IPS-18a (cell line): ENCODE measurements at regions not wholly inside any gene's neighbourhood (a gene's known extent, or its start where the extent isn't known, plus 50 kb on each side); places are given as distances from the start of the nearest gene placed in this dataset.

ENCODE experiments used
- H3K27ac ChIP-seq: one replicate; pipeline ENCODE4 v1.5.1; 2013; ENCODE audit warnings: low read length
- H3K27me3 ChIP-seq: one replicate; pipeline ENCODE4 v1.6.1; 2013; ENCODE audit warnings: mild to moderate bottlenecking, low read length; ENCODE audit not compliant: control insufficient read depth, insufficient read depth
- H3K36me3 ChIP-seq: one replicate; pipeline ENCODE4 v1.6.1; 2013; ENCODE audit warnings: low read depth, low read length; ENCODE audit not compliant: control insufficient read depth
- H3K4me1 ChIP-seq: one replicate; pipeline ENCODE4 v1.6.1; 2013; ENCODE audit warnings: low read depth, low read length; ENCODE audit not compliant: control insufficient read depth
- H3K4me3 ChIP-seq: one replicate; pipeline ENCODE4 v1.5.1; 2013; ENCODE audit warnings: low read length
- H3K9ac ChIP-seq: one replicate; pipeline ENCODE4 v1.6.1; 2013; ENCODE audit warnings: mild to moderate bottlenecking, low read length, moderate library complexity
- H3K9me3 ChIP-seq: one replicate; pipeline ENCODE4 v1.6.1; 2013; ENCODE audit warnings: low read depth, low read length; ENCODE audit not compliant: control insufficient read depth

DNA sequence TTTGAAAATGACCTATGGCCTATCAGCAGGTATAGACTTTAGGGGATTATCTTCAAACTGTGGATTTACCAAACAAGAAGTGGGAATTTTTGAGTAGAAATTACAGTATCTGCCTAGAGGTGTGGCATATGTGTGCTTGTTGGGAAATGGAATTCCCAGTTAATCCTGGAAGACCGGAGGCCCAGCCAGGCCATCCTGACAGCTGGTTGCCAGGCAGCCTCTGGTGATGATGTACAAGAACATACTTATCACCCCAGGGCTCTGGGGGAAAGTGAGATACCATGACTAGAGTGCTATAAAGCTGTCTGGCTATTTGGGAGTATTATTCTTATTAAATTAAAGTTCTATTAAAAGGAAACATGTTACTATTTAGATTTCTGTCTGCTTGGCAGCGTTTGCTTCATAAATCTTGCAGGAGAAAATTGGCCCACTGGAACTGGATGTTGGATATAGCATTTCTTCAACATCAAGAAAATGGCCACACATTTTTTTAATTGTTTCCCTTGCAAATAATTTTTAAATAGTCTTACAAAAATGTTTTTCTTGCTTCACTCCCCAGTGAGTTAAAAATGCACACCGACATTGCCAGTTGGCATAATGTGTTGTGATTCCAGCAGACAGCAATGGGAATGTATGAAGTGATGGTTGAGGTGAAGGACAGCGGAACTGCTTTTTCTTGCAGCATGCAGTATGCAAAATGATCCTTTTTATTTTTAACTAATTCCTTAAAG, 187.8 kb downstream of the MYLK4 start:
- Histone ChIP-seq H3K27me3 (no peaks in the 10 kb centered on the region), H3K36me3 (no peaks in the 10 kb centered on the region), H3K4me1 (no peaks in the 10 kb centered on the region), H3K4me3 (no peak overlapping the region), H3K9me3 (no peaks in the 10 kb centered on the region), H3K9ac (no peak overlapping the region), H3K27ac (no peak overlapping the region)

DNA sequence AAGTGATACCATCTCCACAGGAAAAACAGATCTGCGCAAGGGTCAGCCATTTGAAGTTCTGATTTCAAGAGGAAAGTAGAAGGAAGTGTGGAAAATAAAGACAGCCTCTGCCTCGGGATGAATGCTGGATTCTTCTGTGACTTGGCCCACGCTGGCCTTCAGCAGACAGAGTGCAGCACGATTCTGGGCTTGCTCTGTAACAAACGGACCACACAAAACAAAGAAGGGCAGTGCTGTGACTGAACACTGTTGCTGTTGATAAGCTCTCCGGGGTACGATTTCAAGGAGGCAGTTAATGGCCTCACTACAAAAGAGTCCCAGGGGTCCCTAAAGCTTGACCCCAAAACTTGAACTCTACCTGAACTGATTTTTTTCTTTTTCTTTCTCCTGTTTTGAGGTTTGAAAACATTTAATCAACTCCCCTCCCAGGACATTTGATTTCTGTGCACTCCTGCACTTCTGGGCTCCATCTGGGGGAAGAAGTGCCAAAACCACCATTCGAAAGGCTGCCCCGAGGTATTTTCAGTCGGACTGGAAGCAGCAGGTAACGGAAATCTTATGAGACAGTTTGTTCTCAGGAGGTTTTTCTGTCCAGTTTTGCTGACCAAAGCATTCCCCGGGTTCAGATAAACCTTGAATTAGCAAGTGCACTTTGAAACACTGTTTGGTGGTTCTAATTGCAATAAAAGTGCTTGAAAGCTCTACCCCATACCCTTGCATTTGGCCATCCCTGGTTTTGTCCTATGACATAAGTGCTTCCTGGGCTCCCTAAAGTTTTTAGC, 189.6 kb downstream of the MYLK4 start:
- Histone ChIP-seq H3K9ac (no peak overlapping the region), H3K4me3 (no peak overlapping the region), H3K27ac (no peak overlapping the region), H3K9me3 (no peaks in the 10 kb centered on the region), H3K36me3 (no peaks in the 10 kb centered on the region), H3K4me1 (no peaks in the 10 kb centered on the region), H3K27me3 (no peaks in the 10 kb centered on the region)

DNA sequence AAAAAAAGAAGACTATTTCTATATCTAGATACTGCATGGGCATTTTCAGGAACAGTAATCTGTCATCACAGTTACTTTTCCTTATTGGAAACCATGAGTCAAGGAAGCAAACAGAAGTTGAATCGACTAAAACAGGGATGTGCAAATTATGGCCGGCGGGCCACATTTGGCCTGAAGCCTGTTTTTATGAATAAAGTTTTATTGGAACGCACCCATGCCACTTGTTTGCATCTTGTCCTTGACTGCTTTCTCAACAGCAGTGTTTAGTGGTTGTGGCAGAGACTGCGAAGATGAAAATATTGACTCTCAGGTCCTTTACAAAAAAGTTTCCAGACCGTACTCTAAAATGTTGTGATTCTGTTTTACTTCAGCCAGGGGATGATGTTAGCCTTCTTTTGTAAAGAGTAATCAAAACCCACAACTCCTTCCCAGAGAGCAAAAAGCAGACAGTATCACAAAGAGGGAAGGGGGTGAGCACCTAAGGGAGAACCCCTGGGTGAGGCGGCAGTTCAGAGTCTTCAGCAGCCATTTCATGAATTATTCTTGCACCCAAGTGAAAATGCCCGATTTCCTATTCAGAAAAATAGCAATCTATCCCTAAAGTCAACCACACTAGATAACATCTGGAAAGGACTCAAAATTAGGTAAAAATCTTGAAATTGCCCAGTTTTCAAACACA, 190.4 kb downstream of the MYLK4 start:
- no peak overlapping the region for H3K27ac ChIP-seq
- H3K36me3 ChIP-seq, result no peaks in the 10 kb centered on the region
- no peaks in the 10 kb centered on the region for H3K9me3 ChIP-seq
- H3K9ac ChIP-seq, result no peak overlapping the region
- H3K4me3 ChIP-seq, result no peak overlapping the region
- H3K4me1 ChIP-seq, result no peaks in the 10 kb centered on the region
- H3K27me3 ChIP-seq, result no peaks in the 10 kb centered on the region

DNA sequence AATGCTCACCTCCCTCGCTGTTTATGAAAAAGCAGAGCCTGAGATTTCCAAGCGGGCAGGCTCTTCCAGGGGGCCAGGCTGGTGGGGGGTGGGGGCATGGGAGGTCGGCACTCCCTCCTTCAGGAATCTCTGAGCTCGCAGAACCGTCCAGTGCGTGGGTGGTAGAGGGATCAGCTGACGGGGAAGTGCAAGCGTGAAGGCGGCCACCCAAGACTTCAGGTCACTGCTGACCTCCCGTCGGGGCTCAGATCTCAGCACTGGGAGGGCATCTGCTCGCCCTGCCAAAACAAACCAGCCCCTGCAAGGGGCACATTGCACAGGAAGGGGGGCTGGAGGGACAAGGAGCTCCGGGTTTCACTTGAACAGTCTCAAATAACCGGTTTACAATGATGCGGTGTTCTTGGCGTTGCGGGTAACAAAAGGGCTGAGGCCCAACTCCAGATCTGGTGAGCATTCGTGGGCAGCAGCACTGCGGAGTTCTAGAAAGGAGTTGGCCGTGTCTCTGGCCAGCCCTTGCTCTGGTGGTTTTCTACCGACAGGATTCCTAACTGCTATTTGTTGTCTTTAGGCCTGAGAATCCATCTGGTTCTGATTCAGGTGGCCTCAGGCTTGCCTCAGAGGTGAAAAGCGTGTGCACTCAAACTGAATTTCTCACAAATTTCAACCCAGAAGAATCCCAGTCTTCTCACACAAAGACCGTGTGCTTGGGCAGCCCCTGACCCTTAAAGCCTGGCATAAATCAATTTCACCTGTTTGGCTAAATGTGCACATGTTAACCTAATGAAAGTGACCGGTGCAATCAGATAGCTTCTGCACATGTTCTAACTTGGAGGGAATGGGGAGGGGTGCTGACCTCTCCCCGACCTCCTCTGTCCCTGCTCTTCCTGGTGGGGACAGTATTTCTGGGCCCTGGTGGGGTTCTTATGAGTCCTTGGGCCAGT, 191.6 kb downstream of the MYLK4 start:
- Histone ChIP-seq H3K27me3 (no peaks in the 10 kb centered on the region), H3K9me3 (no peaks in the 10 kb centered on the region), H3K4me1 (no peaks in the 10 kb centered on the region)

DNA sequence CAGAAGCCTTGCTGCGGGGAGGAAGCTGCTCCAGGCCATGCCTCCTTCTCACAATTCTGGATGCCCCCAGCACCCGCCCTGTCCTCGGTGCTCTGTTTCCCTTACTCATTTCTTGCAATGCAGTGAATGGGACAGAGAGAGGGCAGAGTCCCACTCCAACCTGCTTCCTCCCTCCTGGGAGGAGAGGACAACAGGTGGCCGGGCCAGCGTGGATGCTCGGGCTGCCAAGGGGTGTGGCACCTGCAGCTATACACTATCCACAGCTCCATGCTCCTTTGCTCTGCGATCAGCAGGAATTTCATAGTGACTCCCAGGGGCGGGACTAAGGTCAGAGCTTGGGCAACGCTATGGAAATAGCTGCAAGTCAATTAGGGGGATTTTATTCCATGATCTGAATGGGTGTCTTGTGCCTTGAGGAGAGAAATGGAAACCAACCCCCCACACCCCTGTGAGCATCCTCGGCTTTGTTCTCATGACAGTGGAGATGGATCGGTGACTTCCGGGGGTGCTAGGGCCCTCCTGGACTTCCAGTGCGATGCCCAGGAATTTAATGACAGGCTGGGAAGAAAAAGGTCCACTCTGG, 192.5 kb downstream of the MYLK4 start:
- Histone ChIP-seq H3K4me3 (no peak overlapping the region), H3K9ac (no peak overlapping the region), H3K27me3 (no peaks in the 10 kb centered on the region), H3K27ac (no peak overlapping the region), H3K4me1 (no peaks in the 10 kb centered on the region), H3K36me3 (no peaks in the 10 kb centered on the region), H3K9me3 (no peaks in the 10 kb centered on the region)

More for the DNA sequence above, 191.6 kb downstream of the MYLK4 start:
- H3K36me3 ChIP-seq, result no peaks in the 10 kb centered on the region
- H3K9ac ChIP-seq, result no peak overlapping the region
- H3K27ac ChIP-seq, result no peak overlapping the region
- H3K4me3 ChIP-seq, result no peak overlapping the region

DNA sequence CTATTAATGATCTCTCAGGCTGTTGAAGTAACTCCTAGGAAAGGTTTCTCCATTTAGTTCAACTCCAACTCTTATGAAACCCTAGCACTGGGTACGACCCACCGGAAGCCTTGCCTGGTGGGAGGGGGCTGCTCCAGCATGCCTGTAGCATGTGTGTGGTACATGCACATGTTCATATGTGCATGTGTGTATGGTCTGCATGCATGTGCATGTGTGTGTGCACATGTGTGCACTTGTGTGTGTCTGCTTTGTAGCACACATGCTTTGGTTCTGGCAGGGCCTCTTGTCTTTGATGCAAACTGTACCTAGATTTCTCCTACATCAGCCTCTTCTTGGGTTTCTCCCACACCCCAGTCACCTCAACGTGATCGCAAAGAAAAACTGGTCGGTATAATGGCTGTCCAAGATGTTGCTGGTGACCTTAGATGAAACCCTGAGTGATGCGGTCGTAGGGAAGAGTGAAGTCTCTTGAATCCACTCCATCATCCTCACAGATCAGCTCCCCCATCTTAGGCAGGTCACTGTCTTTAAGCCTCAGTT, 193.5 kb downstream of the MYLK4 start:
- Histone ChIP-seq H3K36me3 (no peaks in the 10 kb centered on the region), H3K27me3 (no peaks in the 10 kb centered on the region), H3K4me1 (no peaks in the 10 kb centered on the region), H3K27ac (no peak overlapping the region), H3K4me3 (no peak overlapping the region), H3K9ac (no peak overlapping the region), H3K9me3 (no peaks in the 10 kb centered on the region)

DNA sequence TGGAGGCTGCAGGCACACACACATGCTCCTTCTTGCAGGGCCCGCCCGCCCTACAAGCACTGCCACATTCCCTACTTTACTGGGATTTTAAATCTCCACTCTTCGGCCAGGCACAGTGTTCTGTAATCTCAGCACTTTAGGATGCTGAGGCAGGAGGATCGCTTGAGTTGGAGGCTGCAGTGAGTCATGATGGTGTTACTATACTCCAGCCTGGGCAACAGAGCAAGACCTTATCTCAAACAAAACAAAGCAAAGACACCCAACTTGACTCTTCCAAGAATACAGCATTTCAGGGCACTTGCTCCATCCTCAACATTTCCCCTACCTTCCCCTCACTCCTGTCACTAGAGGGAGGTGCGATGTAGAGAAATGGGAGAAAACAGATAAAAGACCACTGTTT, 194.0 kb downstream of the MYLK4 start:
- Histone ChIP-seq H3K36me3 (no peaks in the 10 kb centered on the region), H3K27me3 (no peaks in the 10 kb centered on the region), H3K9ac (no peak overlapping the region), H3K27ac (no peak overlapping the region), H3K9me3 (no peaks in the 10 kb centered on the region), H3K4me3 (no peak overlapping the region), H3K4me1 (no peaks in the 10 kb centered on the region)

DNA sequence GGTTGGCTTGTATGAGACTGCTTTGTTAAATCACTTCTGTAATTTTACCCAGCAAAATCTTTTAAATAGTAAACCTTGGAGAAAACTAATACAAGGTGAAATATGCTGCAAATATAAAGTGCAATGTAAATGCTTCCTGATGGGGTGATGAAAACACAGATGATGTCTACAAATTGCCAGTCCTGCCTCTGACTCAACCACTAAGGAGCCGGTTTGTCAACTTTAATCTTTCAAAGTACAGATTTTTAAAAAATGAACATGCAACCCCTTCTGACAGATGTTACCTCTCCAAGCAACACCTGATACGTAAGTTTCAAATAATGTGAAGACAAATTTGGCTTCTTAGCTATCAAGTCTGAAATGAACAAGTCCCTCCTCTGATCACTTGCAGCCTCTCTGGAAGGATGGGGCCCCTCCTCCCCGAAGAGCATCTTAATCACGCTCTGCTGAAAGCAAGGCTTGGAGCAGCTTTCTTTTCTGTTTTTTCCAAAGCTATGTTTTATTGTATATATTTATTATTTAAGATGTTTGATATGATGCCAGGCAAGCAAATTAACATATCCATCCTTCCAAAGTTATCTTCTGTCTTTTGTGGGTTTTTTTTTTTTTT, 196.0 kb downstream of the MYLK4 start:
- Histone ChIP-seq H3K27me3 (no peaks in the 10 kb centered on the region), H3K9me3 (no peaks in the 10 kb centered on the region), H3K36me3 (no peaks in the 10 kb centered on the region), H3K4me3 (no peak overlapping the region), H3K27ac (no peak overlapping the region), H3K9ac (no peak overlapping the region), H3K4me1 (no peaks in the 10 kb centered on the region)

DNA sequence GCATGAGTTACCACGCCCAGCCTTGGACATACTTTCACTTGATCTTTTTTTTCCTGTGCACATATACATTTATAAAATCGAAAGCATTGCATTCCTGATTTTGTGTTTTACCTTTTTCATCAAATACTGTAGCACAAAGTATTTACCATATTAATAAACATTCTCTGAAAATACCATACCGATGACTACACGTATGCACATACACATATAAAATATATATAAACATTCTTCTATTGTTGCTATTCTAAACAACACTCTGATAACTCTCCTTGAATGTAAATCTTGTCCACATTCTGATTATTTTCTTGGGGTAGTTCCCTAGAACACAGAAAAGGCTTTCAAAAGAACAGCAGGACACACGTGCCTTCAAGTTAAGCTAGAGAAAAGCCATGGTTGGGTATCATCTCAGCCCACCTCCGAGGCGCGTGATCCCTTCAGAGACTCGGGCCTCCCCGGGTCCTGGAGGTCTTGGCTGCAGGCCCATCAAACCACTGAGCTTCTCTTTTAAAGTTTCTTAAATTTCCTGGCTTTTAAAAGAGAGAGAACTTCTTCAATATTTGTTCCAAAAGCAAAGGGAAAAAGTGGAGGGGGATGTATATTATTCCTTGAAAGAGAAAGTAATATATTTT, 198.1 kb downstream of the MYLK4 start:
- Histone ChIP-seq H3K9ac (no peak overlapping the region), H3K27me3 (no peaks in the 10 kb centered on the region), H3K4me3 (no peak overlapping the region), H3K4me1 (no peaks in the 10 kb centered on the region), H3K36me3 (no peaks in the 10 kb centered on the region), H3K9me3 (no peaks in the 10 kb centered on the region), H3K27ac (no peak overlapping the region)

DNA sequence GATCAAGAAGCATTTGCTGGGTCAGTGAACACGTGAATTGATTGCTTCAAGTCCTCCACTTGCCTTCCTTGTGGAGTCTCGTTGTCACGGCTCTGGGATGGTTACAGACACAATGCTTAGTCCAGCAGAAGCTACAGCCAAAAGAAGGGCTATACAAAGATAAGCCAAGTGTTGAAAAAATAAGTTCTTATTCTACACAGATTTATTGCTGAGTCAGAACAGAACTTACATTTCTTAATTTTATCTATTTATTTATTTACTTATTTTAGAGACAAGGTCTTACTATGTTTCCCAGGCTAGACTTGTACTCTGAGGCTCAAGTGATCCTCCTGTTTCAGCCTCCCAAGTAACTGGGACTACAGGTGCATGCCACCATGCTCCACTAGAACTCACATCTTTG, 199.0 kb downstream of the MYLK4 start:
- H3K4me3 ChIP-seq, result no peak overlapping the region
- no peaks in the 10 kb centered on the region for H3K36me3 ChIP-seq
- H3K4me1 ChIP-seq, result no peaks in the 10 kb centered on the region
- no peaks in the 10 kb centered on the region for H3K9me3 ChIP-seq
- H3K27me3 ChIP-seq, result no peaks in the 10 kb centered on the region
- no peak overlapping the region for H3K9ac ChIP-seq
- H3K27ac ChIP-seq, result no peak overlapping the region
